HG02938 (cell line): ENCODE measurements at regions not wholly inside any gene's neighbourhood (a gene's known extent, or its start where the extent isn't known, plus 50 kb on each side); places are given as distances from the start of the nearest gene placed in this dataset.

Source experiments
- ATAC-seq: cut with Tn5 transposase; IDR thresholded peaks from one replicate; pipeline ENCODE4 v1.9.1; 2021; ENCODE audit warnings: mild to moderate bottlenecking, moderate library complexity; ENCODE audit not compliant: unreplicated experiment

- ATAC-seq: no peak
Measured at GRCh38 chr4:124535003-124535402, 177.5 kb downstream of the ANKRD50 start.

- no peak for ATAC-seq
Measured at GRCh38 chr4:124536946-124537345, 175.6 kb downstream of the ANKRD50 start.

GRCh38 chr4:124537971-124538370, 174.6 kb downstream of the ANKRD50 start:
- ATAC-seq: no peak

- ATAC-seq: no peak
Measured at GRCh38 chr4:124540014-124540413, 172.5 kb downstream of the ANKRD50 start.

GRCh38 chr4:124541652-124542420, 170.7 kb downstream of the ANKRD50 start:
- ATAC-seq: no peak

GRCh38 chr4:124555959-124556358, 156.6 kb downstream of the ANKRD50 start:
- ATAC-seq: no peak

- ATAC-seq: no peak
Measured at GRCh38 chr4:124564121-124564520, 148.4 kb downstream of the ANKRD50 start.

GRCh38 chr4:124565371-124565770, 147.2 kb downstream of the ANKRD50 start:
- no peak for ATAC-seq

GRCh38 chr4:124566030-124566429, 146.5 kb downstream of the ANKRD50 start:
- no peak for ATAC-seq

GRCh38 chr4:124573056-124573455, 139.5 kb downstream of the ANKRD50 start:
- no peak for ATAC-seq

- ATAC-seq: no peak
Measured at GRCh38 chr4:124579896-124580295, 132.6 kb downstream of the ANKRD50 start.

GRCh38 chr4:124583797-124584196, 128.7 kb downstream of the ANKRD50 start:
- no peak for ATAC-seq

GRCh38 chr4:124589786-124590185, 122.7 kb downstream of the ANKRD50 start:
- no peak for ATAC-seq

GRCh38 chr4:124590480-124590879, 122.1 kb downstream of the ANKRD50 start:
- no peak for ATAC-seq

GRCh38 chr4:124591637-124592036, 120.9 kb downstream of the ANKRD50 start:
- no peak for ATAC-seq

- ATAC-seq: no peak
Measured at GRCh38 chr4:124593494-124593893, 119.0 kb downstream of the ANKRD50 start.

GRCh38 chr4:124594945-124595344, 117.6 kb downstream of the ANKRD50 start:
- ATAC-seq: no peak

- no peak for ATAC-seq
Measured at GRCh38 chr4:124596816-124597215, 115.7 kb downstream of the ANKRD50 start.

GRCh38 chr4:124610211-124610610, 102.3 kb downstream of the ANKRD50 start:
- ATAC-seq: no peak
